BE2C (cell line): ENCODE measurements at regions not wholly inside any gene's neighbourhood (a gene's known extent, or its start where the extent isn't known, plus 50 kb on each side); places are given as distances from the start of the nearest gene placed in this dataset.

Experiments
- DNase-seq: peaks from one replicate; pipeline ENCODE4 v3.0.0-alpha.2; 2020
- H3K27me3 ChIP-seq: fragments of 250-450 bp; sonication (Bioruptor Pico); 2 replicates; pipeline ENCODE4 v1.5.1; 2020; ENCODE audit warnings: mild to moderate bottlenecking
- H3K36me3 ChIP-seq: fragments of 250-450 bp; sonication (Bioruptor Pico); 2 replicates; pipeline ENCODE4 v1.5.1; 2020; ENCODE audit warnings: mild to moderate bottlenecking
- H3K4me1 ChIP-seq: fragments of 250-450 bp; sonication (Bioruptor Pico); 2 replicates; pipeline ENCODE4 v1.5.1; 2020
- H3K4me3 ChIP-seq: 2 replicates; pipeline ENCODE4 v1.5.1; 2011; ENCODE audit warnings: low read depth, low read length
- H3K9me3 ChIP-seq: fragments of 250-450 bp; sonication (Bioruptor Pico); 2 replicates; pipeline ENCODE4 v1.5.1; 2020
- CTCF ChIP-seq: IDR thresholded peaks from 2 replicates; pipeline ENCODE4 v1.5.1; 2012; ENCODE audit warnings: mild to moderate bottlenecking, low read depth, low read length

GRCh38 chr14:71362282-71362681 is 455.0 kb downstream of the PCNX1 start:
- no peaks in the 10 kb centered on the region for H3K27me3 ChIP-seq
- H3K4me1 ChIP-seq, result peaks cover 5% of the 10 kb centered on the region; the same call in 1 of the 2 replicates
- no peaks in the 10 kb centered on the region for H3K36me3 ChIP-seq
- H3K9me3 ChIP-seq, result no peaks in the 10 kb centered on the region
- no peak overlapping the region for H3K4me3 ChIP-seq
- no peak for TF ChIP-seq CTCF
- DNase-seq, result no peak

DNA sequence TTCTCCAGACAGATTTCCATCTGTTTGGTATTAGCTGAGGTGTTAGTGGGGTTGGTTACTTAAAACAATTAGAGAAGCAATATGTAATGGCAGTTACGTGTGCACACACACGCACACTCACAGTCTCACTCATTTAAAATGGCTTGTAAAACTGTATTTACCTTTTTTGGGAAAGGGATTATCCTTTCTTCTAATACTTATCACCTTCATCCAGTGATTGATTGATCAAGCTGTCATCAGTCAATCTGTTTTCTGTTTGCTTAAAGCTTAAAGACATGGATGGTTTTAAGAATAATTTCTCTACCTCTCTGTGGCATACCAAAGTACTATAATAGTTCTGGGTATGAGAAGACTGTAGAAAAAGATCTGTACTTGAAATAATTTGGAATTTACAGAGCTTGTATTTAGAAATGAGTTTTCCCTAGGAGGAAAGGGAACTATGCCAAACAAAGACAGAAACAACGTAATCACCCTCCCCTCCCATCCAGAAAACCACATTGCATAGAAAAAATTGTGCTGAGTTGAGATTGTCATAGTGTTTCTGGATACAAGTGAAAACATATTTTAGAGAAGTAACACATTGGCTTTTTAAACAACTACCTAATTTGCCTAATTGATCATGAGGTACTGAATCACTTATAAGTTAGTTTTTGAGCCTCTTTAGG is 455.8 kb downstream of the PCNX1 start:
- TF ChIP-seq CTCF, result no peak

GRCh38 chr14:71363946-71364925 is 457.0 kb downstream of the PCNX1 start:
- no peaks in the 10 kb centered on the region for H3K9me3 ChIP-seq
- no peak overlapping the region for H3K4me3 ChIP-seq
- DNase-seq, result no peak
- TF ChIP-seq CTCF, result no peak
- H3K27me3 ChIP-seq, result no peaks in the 10 kb centered on the region
- H3K4me1 ChIP-seq, result peaks cover 5% of the 10 kb centered on the region; the same call in 1 of the 2 replicates
- H3K36me3 ChIP-seq, result no peaks in the 10 kb centered on the region

More for the DNA sequence above, 455.8 kb downstream of the PCNX1 start:
- DNase-seq, result no peak
- H3K36me3 ChIP-seq, result no peaks in the 10 kb centered on the region
- H3K4me1 ChIP-seq, result peaks cover 5% of the 10 kb centered on the region; the same call in 1 of the 2 replicates
- H3K4me3 ChIP-seq, result no peak overlapping the region
- H3K27me3 ChIP-seq, result no peaks in the 10 kb centered on the region
- no peaks in the 10 kb centered on the region for H3K9me3 ChIP-seq

DNA sequence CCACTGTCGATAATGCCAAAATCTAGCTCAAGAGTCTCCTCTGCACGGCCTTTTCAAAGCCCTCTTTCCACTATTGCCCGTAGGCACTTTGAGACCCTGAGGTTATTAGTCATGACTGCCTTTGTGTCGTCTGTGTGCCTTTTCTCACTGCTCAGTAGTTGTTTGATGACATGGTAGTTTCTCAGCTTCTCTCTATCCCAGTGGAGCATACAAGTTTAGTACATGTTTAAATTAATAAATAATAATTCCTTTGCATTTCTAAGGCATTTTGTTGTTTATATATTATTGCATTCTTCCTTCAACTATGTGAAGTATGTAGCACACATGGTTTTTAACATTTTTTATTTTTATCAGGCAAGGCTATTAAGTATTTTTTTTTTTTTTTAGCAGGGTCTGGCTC is 458.1 kb downstream of the PCNX1 start:
- no peak for DNase-seq
- Histone ChIP-seq H3K4me3 (no peak overlapping the region), H3K4me1 (peaks cover 5% of the 10 kb centered on the region; the same call in 1 of the 2 replicates), H3K36me3 (no peaks in the 10 kb centered on the region), H3K9me3 (no peaks in the 10 kb centered on the region), H3K27me3 (no peaks in the 10 kb centered on the region)
- TF ChIP-seq CTCF, result no peak

- no peaks in the 10 kb centered on the region for H3K27me3 ChIP-seq
- H3K4me1 ChIP-seq, result no peaks in the 10 kb centered on the region; the same call in 1 of the 2 replicates
- H3K4me3 ChIP-seq, result no peak overlapping the region
- TF ChIP-seq CTCF, result no peak
- no peak for DNase-seq
- H3K9me3 ChIP-seq, result no peaks in the 10 kb centered on the region
- H3K36me3 ChIP-seq, result no peaks in the 10 kb centered on the region
These were observed 459.6 kb downstream of the PCNX1 start for GRCh38 chr14:71366861-71367260.
